IMR-90 (cell line): ENCODE measurements at regions not wholly inside any gene's neighbourhood (a gene's known extent, or its start where the extent isn't known, plus 50 kb on each side); places are given as distances from the start of the nearest gene placed in this dataset.

Source experiments
- ATAC-seq: fragments of 200-7000 bp; cut with Tn5 transposase; 2 replicates; pipeline ENCODE4 v1.9.1; 2020; ENCODE audit warnings: low read depth, mild to moderate bottlenecking, moderate library complexity
- BruUV-seq: library from RNA; stranded (reverse); fragments of 400-500 nt; replicated peaks from 2 replicates; lab custom pipeline; 2021; lab: Mats Ljungman, UMichigan
- CTCF ChIA-PET: fragments of 300-600 bp; formaldehyde crosslinking; extraction: SDS; loops from one replicate; lab custom pipeline; 2021; ENCODE audit warnings: antibody characterized with exemption; lab: Yijun Ruan, JAX
- POLR2A ChIA-PET: fragments of 300-600 bp; sonication (Branson Sonifier 250); formaldehyde crosslinking; loops from one replicate; lab custom pipeline; 2022; ENCODE audit warnings: antibody characterized with exemption; ENCODE audit not compliant: unreplicated experiment; lab: Charles Lee
- DNase-seq: peaks from one replicate; pipeline ENCODE4 v3.0.0; 2013
- H2AFZ ChIP-seq: replicated peaks from 2 replicates; pipeline ENCODE3; 2013; ENCODE audit warnings: low read length, mild to moderate bottlenecking; ENCODE audit not compliant: poor library complexity
- H2AK5ac ChIP-seq: 2 replicates; pipeline ENCODE4 v1.6.1; 2013; ENCODE audit warnings: low read depth, low read length, inconsistent platforms
- H2AK9ac ChIP-seq: replicated peaks from 2 replicates; pipeline ENCODE3; 2013; ENCODE audit warnings: mild to moderate bottlenecking, low read depth, low read length, moderate library complexity; ENCODE audit not compliant: poor library complexity
- H2BK120ac ChIP-seq: 2 replicates; pipeline ENCODE4 v1.6.1; 2013; ENCODE audit warnings: low read depth, low read length, inconsistent platforms
- H2BK15ac ChIP-seq: 3 replicates; pipeline ENCODE4 v1.6.1; 2013; ENCODE audit warnings: low read depth, low read length, inconsistent platforms
- H2BK20ac ChIP-seq: 2 replicates; pipeline ENCODE4 v1.6.1; 2013; ENCODE audit warnings: low read depth, mild to moderate bottlenecking, inconsistent platforms, low read length, moderate library complexity
- H2BK5ac ChIP-seq: 2 replicates; pipeline ENCODE4 v1.6.1; 2013; ENCODE audit warnings: mild to moderate bottlenecking, low read depth, low read length, inconsistent platforms; ENCODE audit not compliant: poor library complexity, severe bottlenecking
- H3K14ac ChIP-seq: replicated peaks from 2 replicates; pipeline ENCODE4 v1.6.1; 2013; ENCODE audit warnings: low read depth, low read length, inconsistent platforms
- H3K18ac ChIP-seq: 2 replicates; pipeline ENCODE4 v1.6.1; 2013; ENCODE audit warnings: low read depth, low read length, control low read depth
- H3K23ac ChIP-seq: 2 replicates; pipeline ENCODE4 v1.6.1; 2013; ENCODE audit warnings: low read depth, low read length, inconsistent platforms
- H3K27ac ChIP-seq: 2 replicates; pipeline ENCODE4 v1.5.1; 2013; ENCODE audit warnings: mild to moderate bottlenecking, control low read depth, low read length; ENCODE audit not compliant: insufficient read depth
- H3K27me3 ChIP-seq: 2 replicates; pipeline ENCODE4 v1.6.1; 2013; ENCODE audit warnings: low read length; ENCODE audit not compliant: control insufficient read depth, insufficient read depth
- H3K36me3 ChIP-seq: 2 replicates; pipeline ENCODE4 v1.6.1; 2013; ENCODE audit warnings: low read length, mixed read lengths; ENCODE audit not compliant: control insufficient read depth, insufficient read depth
- H3K4ac ChIP-seq: 2 replicates; pipeline ENCODE4 v1.6.1; 2013; ENCODE audit warnings: low read depth, low read length, inconsistent platforms
- H3K4me1 ChIP-seq: 2 replicates; pipeline ENCODE4 v1.6.1; 2013; ENCODE audit warnings: low read length, mixed read lengths; ENCODE audit not compliant: control insufficient read depth, insufficient read depth
- H3K4me2 ChIP-seq: 2 replicates; pipeline ENCODE4 v1.6.1; 2013; ENCODE audit warnings: low read depth, mild to moderate bottlenecking, control low read depth, low read length, moderate library complexity
- H3K4me3 ChIP-seq: 2 replicates; pipeline ENCODE4 v1.5.1; 2013; ENCODE audit warnings: low read depth, mild to moderate bottlenecking, control low read depth, low read length, moderate library complexity; ENCODE audit not compliant: insufficient read depth
- H3K56ac ChIP-seq: 2 replicates; pipeline ENCODE4 v1.6.1; 2013; ENCODE audit warnings: low read length, inconsistent platforms; ENCODE audit not compliant: insufficient read depth; ENCODE audit errors: extremely low read depth
- H3K79me1 ChIP-seq, 2 experiments: 2 replicates each; pipeline ENCODE4 v1.6.1; 2013; ENCODE audit warnings: low read length in 2 of 2, inconsistent platforms in 1 of 2, low read depth in 1 of 2
- H3K9ac ChIP-seq: 2 replicates; pipeline ENCODE4 v1.6.1; 2013; ENCODE audit warnings: low read depth, low read length, control low read depth
- H3K9me1 ChIP-seq: 2 replicates; pipeline ENCODE4 v1.6.1; 2013; ENCODE audit warnings: low read length, inconsistent platforms; ENCODE audit not compliant: insufficient read depth
- H3K9me3 ChIP-seq: 2 replicates; pipeline ENCODE4 v1.6.1; 2013; ENCODE audit warnings: low read length; ENCODE audit not compliant: control insufficient read depth, insufficient read depth
- H4K20me1 ChIP-seq: 2 replicates; pipeline ENCODE4 v1.6.1; 2013; ENCODE audit warnings: low read length, inconsistent platforms; ENCODE audit not compliant: insufficient read depth
- H4K5ac ChIP-seq: 2 replicates; pipeline ENCODE4 v1.6.1; 2013; ENCODE audit warnings: mild to moderate bottlenecking, low read depth, low read length, control low read depth
- H4K8ac ChIP-seq, 2 experiments: 2 replicates each; pipeline ENCODE4 v1.6.1; 2013; ENCODE audit warnings: low read depth in 2 of 2, low read length in 2 of 2, control low read depth in 1 of 2, inconsistent platforms in 1 of 2
- H4K91ac ChIP-seq: 2 replicates; pipeline ENCODE4 v1.6.1; 2013; ENCODE audit warnings: low read depth, low read length, inconsistent platforms; ENCODE audit not compliant: insufficient read depth
- CEBPB ChIP-seq: IDR thresholded peaks from 2 replicates; pipeline ENCODE4 v1.6.1; 2012; ENCODE audit warnings: low read depth, low read length, improper control_type of control experiment
- CHD1 ChIP-seq: IDR thresholded peaks from 2 replicates; pipeline ENCODE4 v1.6.1; 2012; ENCODE audit warnings: low read depth, low read length, improper control_type of control experiment
- CTCF ChIP-seq: conservative IDR thresholded peaks from 2 replicates; pipeline ENCODE4 v1.5.1; 2012; ENCODE audit warnings: mild to moderate bottlenecking, low read depth, low read length, improper control_type of control experiment
- MAZ ChIP-seq: IDR thresholded peaks from 2 replicates; pipeline ENCODE4 v1.6.1; 2012; ENCODE audit warnings: low read depth, mild to moderate bottlenecking, low read length, improper control_type of control experiment, moderate library complexity, borderline replicate concordance
- NFE2L2 ChIP-seq: fragments of 150-350 bp; IDR thresholded peaks from 2 replicates; pipeline ENCODE4 v1.6.1; 2016; ENCODE audit warnings: low read depth, mild to moderate bottlenecking, low read length
- RCOR1 ChIP-seq: IDR thresholded peaks from 2 replicates; pipeline ENCODE4 v1.6.1; 2012; ENCODE audit warnings: mild to moderate bottlenecking, low read length, improper control_type of control experiment; ENCODE audit not compliant: insufficient replicate concordance
- RFX5 ChIP-seq: IDR thresholded peaks from 2 replicates; pipeline ENCODE4 v1.8.0; 2012; ENCODE audit warnings: low read depth, mild to moderate bottlenecking, low read length, moderate library complexity
- SMC3 ChIP-seq: fragments of 150-350 bp; IDR thresholded peaks from 2 replicates; pipeline ENCODE4 v1.6.1; 2016; ENCODE audit warnings: low read depth, mild to moderate bottlenecking, antibody characterized with exemption, low read length, moderate library complexity
- USF2 ChIP-seq: fragments of 150-350 bp; IDR thresholded peaks from 2 replicates; pipeline ENCODE4 v1.6.1; 2017; ENCODE audit warnings: mild to moderate bottlenecking, antibody characterized with exemption, low read length, low read depth
- WGBS, 2 experiments: methylation state at CpG; one replicate each; pipeline versions ENCODE4 v1.1.5 to v1.1.7; 2013; ENCODE audit warnings: missing lambda C conversion rate in 2 of 2; ENCODE audit not compliant: insufficient read length in 1 of 2; ENCODE audit errors: extremely low coverage in 2 of 2; 5-methylcytosine and 5-hydroxymethylcytosine counted together
- dilution Hi-C: fragments of 300-500 bp; cut with HindIII; formaldehyde crosslinking; loops from one replicate; pipeline ENCODE4 v1.14.3; 2018; ENCODE audit warnings: low sequenced_read_pairs; ENCODE audit not compliant: unreplicated experiment
- in situ Hi-C: fragments of 300-500 bp; cut with MboI; formaldehyde crosslinking; loops from 3 replicates; pipeline ENCODE4 v1.14.3; 2019; ENCODE audit warnings: low sequenced_read_pairs, inconsistent platforms, mixed read lengths
- intact Hi-C: fragments of 100-400 bp; cut with micrococcal nuclease; formaldehyde crosslinking; loops from 2 replicates; pipeline ENCODE4 v1.10.0; 2022

- ChIA-PET CTCF (no interaction called here), POLR2A (no interaction called here)
- H4K8ac ChIP-seq: no peak overlapping the region
- H4K5ac ChIP-seq: no peak overlapping the region
- no peak overlapping the region for H3K4me3 ChIP-seq
- no CpG with 5 or more reads among the region's 1 CpG for WGBS, 2 experiments
- no peak overlapping the region for H3K14ac ChIP-seq
- H3K27me3 ChIP-seq: no peaks in the 10 kb centered on the region
- no peak for TF ChIP-seq CHD1
- no peak for TF ChIP-seq SMC3
- no peak for TF ChIP-seq MAZ
- no peak for TF ChIP-seq USF2
- no peak for TF ChIP-seq RCOR1
- TF ChIP-seq CTCF: no peak
- no peak for TF ChIP-seq CEBPB
- TF ChIP-seq RFX5: no peak
- no peak for TF ChIP-seq NFE2L2
- no peak overlapping the region for H2BK15ac ChIP-seq
- no peak overlapping the region for H2BK5ac ChIP-seq
- no peak overlapping the region for H2BK120ac ChIP-seq
- H3K56ac ChIP-seq: no peak overlapping the region
- no peak overlapping the region for H2BK20ac ChIP-seq
- in situ Hi-C loops (loop anchor here (25.0 kb wide), 1 partner anchor 1101 kb away; no protein-coding TSS in a partner anchor), dilution Hi-C loops (no loop called here), intact Hi-C loops (no loop called here)
- ATAC-seq (no peak), DNase-seq (peak; percentile 5)
- no peak overlapping the region for H3K27ac ChIP-seq
- H3K4me1 ChIP-seq: no peaks in the 10 kb centered on the region
- no TSS peak for BruUV-seq
- no peak overlapping the region for H3K18ac ChIP-seq
- H3K9me1 ChIP-seq: no peaks in the 10 kb centered on the region
- H3K36me3 ChIP-seq: no peaks in the 10 kb centered on the region
- H2AK5ac ChIP-seq: no peak overlapping the region
- H3K4me2 ChIP-seq: no peak overlapping the region
- H2AFZ ChIP-seq: no peak overlapping the region
- H3K9ac ChIP-seq: no peak overlapping the region
- H3K79me1 ChIP-seq: no peaks in the 10 kb centered on the region
- H3K23ac ChIP-seq: no peak overlapping the region
- no peaks in the 10 kb centered on the region for H3K9me3 ChIP-seq
- H4K20me1 ChIP-seq: no peaks in the 10 kb centered on the region
- no peak overlapping the region for H4K91ac ChIP-seq
- no peak overlapping the region for H3K4ac ChIP-seq
- no peak overlapping the region for H2AK9ac ChIP-seq
Measured at GRCh38 chr2:198385856-198386255, 581.5 kb downstream of the PLCL1 start.
